ENCODE measurements at regions not wholly inside any gene's neighbourhood (a gene's known extent, or its start where the extent isn't known, plus 50 kb on each side); places are given as distances from the start of the nearest gene placed in this dataset.

GRCh38 chrX:87376896-87377295 lies 140.7 kb upstream of the KLHL4 start:
- TF ChIP-seq, protein P1, sequence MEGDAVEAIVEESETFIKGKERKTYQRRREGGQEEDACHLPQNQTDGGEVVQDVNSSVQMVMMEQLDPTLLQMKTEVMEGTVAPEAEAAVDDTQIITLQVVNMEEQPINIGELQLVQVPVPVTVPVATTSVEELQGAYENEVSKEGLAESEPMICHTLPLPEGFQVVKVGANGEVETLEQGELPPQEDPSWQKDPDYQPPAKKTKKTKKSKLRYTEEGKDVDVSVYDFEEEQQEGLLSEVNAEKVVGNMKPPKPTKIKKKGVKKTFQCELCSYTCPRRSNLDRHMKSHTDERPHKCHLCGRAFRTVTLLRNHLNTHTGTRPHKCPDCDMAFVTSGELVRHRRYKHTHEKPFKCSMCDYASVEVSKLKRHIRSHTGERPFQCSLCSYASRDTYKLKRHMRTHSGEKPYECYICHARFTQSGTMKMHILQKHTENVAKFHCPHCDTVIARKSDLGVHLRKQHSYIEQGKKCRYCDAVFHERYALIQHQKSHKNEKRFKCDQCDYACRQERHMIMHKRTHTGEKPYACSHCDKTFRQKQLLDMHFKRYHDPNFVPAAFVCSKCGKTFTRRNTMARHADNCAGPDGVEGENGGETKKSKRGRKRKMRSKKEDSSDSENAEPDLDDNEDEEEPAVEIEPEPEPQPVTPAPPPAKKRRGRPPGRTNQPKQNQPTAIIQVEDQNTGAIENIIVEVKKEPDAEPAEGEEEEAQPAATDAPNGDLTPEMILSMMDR (IDR thresholded peaks at IDR 0.05): no peak
- TF ChIP-seq POLR2A (IDR thresholded peaks at IDR 0.05): no peak
